PC-3 (cell line): ENCODE measurements at regions not wholly inside any gene's neighbourhood (a gene's known extent, or its start where the extent isn't known, plus 50 kb on each side); places are given as distances from the start of the nearest gene placed in this dataset.

Experiments used
- ATAC-seq: fragments of 200-7000 bp; cut with Tn5 transposase; 2 replicates; pipeline ENCODE4 v1.9.1; 2020; ENCODE audit warnings: mild to moderate bottlenecking, moderate library complexity
- BruUV-seq: library from RNA; stranded (reverse); fragments of 400-500 nt; replicated peaks from 2 replicates; lab custom pipeline; 2021; lab: Mats Ljungman, UMichigan
- CTCF ChIA-PET: fragments of 300-600 bp; sonication (Branson Sonifier 250); formaldehyde crosslinking; loops from one replicate; lab custom pipeline; 2022; ENCODE audit warnings: antibody characterized with exemption; lab: Charles Lee
- POLR2A ChIA-PET: fragments of 300-600 bp; sonication (Branson Sonifier 250); formaldehyde crosslinking; loops from one replicate; lab custom pipeline; 2022; ENCODE audit warnings: antibody characterized with exemption; ENCODE audit not compliant: unreplicated experiment; lab: Charles Lee
- DNase-seq: peaks from one replicate; pipeline ENCODE4 v3.0.0-alpha.2; 2015
- H2AFZ ChIP-seq: fragments of 300-600 bp; sonication (generic); 2 replicates; pipeline ENCODE4 v1.6.0; 2016; ENCODE audit warnings: antibody characterized with exemption, low read length
- H3F3A ChIP-seq: fragments of 300-600 bp; sonication (generic); one replicate; pipeline ENCODE4 v1.6.0; 2017; ENCODE audit warnings: antibody characterized with exemption, low read length, control low read depth, mild to moderate bottlenecking; ENCODE audit not compliant: unreplicated experiment
- H3K27ac ChIP-seq: fragments of 300-600 bp; sonication (generic); 2 replicates; pipeline ENCODE4 v1.5.1; 2016; ENCODE audit warnings: mild to moderate bottlenecking, low read length
- H3K27me3 ChIP-seq: fragments of 300-600 bp; sonication (generic); 2 replicates; pipeline ENCODE4 v1.6.1; 2016; ENCODE audit warnings: low read length, mixed read lengths
- H3K36me3 ChIP-seq: fragments of 300-600 bp; sonication (generic); 2 replicates; pipeline ENCODE4 v1.6.1; 2016; ENCODE audit warnings: low read depth, mixed run types, low read length, mixed read lengths
- H3K4me1 ChIP-seq: fragments of 300-600 bp; sonication (generic); 2 replicates; pipeline ENCODE4 v1.5.1; 2016; ENCODE audit warnings: low read length; ENCODE audit not compliant: insufficient read depth
- H3K4me2 ChIP-seq: fragments of 300-600 bp; sonication (generic); 2 replicates; pipeline ENCODE4 v1.6.0; 2016; ENCODE audit warnings: low read length
- H3K4me3 ChIP-seq: fragments of 300-600 bp; sonication (generic); 2 replicates; pipeline ENCODE4 v1.5.1; 2016; ENCODE audit warnings: mild to moderate bottlenecking, low read length, mixed read lengths
- H3K79me2 ChIP-seq: fragments of 300-600 bp; sonication (generic); 2 replicates; pipeline ENCODE4 v1.6.1; 2017; ENCODE audit warnings: low read length, mixed read lengths
- H3K9ac ChIP-seq: fragments of 300-600 bp; sonication (generic); 2 replicates; pipeline ENCODE4 v1.6.0; 2016; ENCODE audit warnings: mild to moderate bottlenecking, low read length
- H3K9me2 ChIP-seq: fragments of 300-600 bp; sonication (generic); replicated peaks from 2 replicates; pipeline ENCODE4 v1.6.1; 2016; ENCODE audit warnings: mixed run types, low read length, mixed read lengths
- H3K9me3 ChIP-seq: fragments of 300-600 bp; sonication (generic); 2 replicates; pipeline ENCODE4 v1.6.1; 2016; ENCODE audit warnings: low read length, mixed read lengths
- H4K20me1 ChIP-seq: fragments of 300-600 bp; sonication (generic); 2 replicates; pipeline ENCODE4 v1.6.1; 2016; ENCODE audit warnings: low read length, mixed read lengths
- EZH2 ChIP-seq: fragments of 300-600 bp; sonication (generic); IDR thresholded peaks from one replicate; pipeline ENCODE4 v1.6.1; 2017; ENCODE audit warnings: antibody characterized with exemption, mild to moderate bottlenecking, low read length; ENCODE audit not compliant: unreplicated experiment
- EZH2phosphoT487 ChIP-seq: fragments of 300-600 bp; sonication (generic); IDR thresholded peaks from 2 replicates; pipeline ENCODE4 v1.6.1; 2018; ENCODE audit warnings: mild to moderate bottlenecking, antibody characterized with exemption, low read length, borderline replicate concordance
- intact Hi-C: fragments of 100-400 bp; cut with micrococcal nuclease; formaldehyde crosslinking; loops from 2 replicates; pipeline ENCODE4 v1.9.0; 2023
- TF ChIP-seq, protein P1 (sequence below): fragments of 300-600 bp; sonication (generic); conservative IDR thresholded peaks from 2 replicates; pipeline ENCODE4 v1.5.1; 2017; ENCODE audit warnings: antibody characterized with exemption, low read depth, mild to moderate bottlenecking, low read length

DNA sequence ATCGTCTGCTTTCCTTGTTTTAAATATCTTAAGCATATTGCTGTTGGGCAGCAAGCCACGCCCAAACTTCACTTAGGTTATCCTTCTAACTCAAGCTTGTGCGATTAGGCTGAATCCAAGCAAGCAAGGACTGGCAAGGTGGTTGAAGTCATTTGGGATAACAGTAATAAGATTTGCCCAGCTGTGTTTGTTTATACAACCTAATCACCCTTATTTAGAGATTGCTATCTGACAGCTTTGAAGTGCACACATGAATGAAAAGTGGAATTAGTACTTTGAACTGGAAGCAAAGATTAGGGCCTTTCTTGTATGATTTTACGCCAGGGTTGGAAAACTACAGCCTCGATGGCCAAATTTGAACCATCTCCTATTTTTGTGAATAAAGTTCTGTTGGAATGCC is 182.1 kb downstream of the ASB9 start:
- Histone ChIP-seq H3K9me3 (no peaks in the 10 kb centered on the region), H3K4me2 (no peak overlapping the region), H3K27me3 (no peaks in the 10 kb centered on the region), H3K4me3 (no peak overlapping the region), H3K36me3 (no peaks in the 10 kb centered on the region), H3K9me2 (no peaks in the 10 kb centered on the region), H4K20me1 (no peaks in the 10 kb centered on the region), H3K27ac (no peak overlapping the region), H3F3A (no peaks in the 10 kb centered on the region), H3K9ac (no peak overlapping the region), H2AFZ (no peak overlapping the region), H3K79me2 (no peaks in the 10 kb centered on the region), H3K4me1 (no peaks in the 10 kb centered on the region)
- no TSS peak for BruUV-seq
- CTCF ChIA-PET, result no interaction called here
- ATAC-seq (no peak), DNase-seq (no peak)
- POLR2A ChIA-PET, result no interaction called here
- no peak for TF ChIP-seq EZH2phosphoT487
- TF ChIP-seq EZH2, result no peak
- TF ChIP-seq, protein P1, sequence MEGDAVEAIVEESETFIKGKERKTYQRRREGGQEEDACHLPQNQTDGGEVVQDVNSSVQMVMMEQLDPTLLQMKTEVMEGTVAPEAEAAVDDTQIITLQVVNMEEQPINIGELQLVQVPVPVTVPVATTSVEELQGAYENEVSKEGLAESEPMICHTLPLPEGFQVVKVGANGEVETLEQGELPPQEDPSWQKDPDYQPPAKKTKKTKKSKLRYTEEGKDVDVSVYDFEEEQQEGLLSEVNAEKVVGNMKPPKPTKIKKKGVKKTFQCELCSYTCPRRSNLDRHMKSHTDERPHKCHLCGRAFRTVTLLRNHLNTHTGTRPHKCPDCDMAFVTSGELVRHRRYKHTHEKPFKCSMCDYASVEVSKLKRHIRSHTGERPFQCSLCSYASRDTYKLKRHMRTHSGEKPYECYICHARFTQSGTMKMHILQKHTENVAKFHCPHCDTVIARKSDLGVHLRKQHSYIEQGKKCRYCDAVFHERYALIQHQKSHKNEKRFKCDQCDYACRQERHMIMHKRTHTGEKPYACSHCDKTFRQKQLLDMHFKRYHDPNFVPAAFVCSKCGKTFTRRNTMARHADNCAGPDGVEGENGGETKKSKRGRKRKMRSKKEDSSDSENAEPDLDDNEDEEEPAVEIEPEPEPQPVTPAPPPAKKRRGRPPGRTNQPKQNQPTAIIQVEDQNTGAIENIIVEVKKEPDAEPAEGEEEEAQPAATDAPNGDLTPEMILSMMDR, result no peak
- intact Hi-C loops, result no loop called here

DNA sequence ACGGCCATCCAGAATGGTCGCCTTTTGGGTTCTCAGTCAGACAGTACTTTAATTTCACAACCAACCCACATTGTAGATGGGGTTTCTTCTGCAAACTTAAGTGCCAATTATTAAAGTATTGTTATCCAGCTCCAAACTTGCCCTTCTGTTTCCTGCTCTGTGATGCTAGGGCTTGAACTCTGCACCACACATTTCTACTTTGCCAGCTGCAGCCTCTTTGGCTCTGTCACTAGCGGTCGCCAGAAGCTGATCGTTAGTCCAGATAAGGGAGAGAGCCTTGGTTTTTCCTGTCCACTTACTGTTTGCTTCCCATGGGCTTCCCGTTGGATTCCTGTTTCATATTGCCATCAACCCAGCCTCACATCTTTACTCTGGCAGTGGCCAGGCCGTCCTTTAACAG is 196.6 kb downstream of the ASB9 start:
- CTCF ChIA-PET, result no interaction called here
- H3F3A ChIP-seq, result no peaks in the 10 kb centered on the region
- BruUV-seq, result no TSS peak
- POLR2A ChIA-PET, result no interaction called here
- no peaks in the 10 kb centered on the region for H4K20me1 ChIP-seq
- DNase-seq (peak; percentile 3), ATAC-seq (no peak)
- no peaks in the 10 kb centered on the region for H3K36me3 ChIP-seq
- H3K9me2 ChIP-seq, result no peaks in the 10 kb centered on the region
- H3K9me3 ChIP-seq, result no peaks in the 10 kb centered on the region
- no peaks in the 10 kb centered on the region for H3K79me2 ChIP-seq
- H3K4me1 ChIP-seq, result peaks cover 16% of the 10 kb centered on the region
- H3K27ac ChIP-seq, result no peak overlapping the region
- H3K4me2 ChIP-seq, result no peak overlapping the region
- H3K27me3 ChIP-seq, result no peaks in the 10 kb centered on the region
- no peak overlapping the region for H2AFZ ChIP-seq
- no peak for TF ChIP-seq EZH2phosphoT487
- TF ChIP-seq EZH2, result no peak
- TF ChIP-seq, protein P1, result no peak
- no peak overlapping the region for H3K4me3 ChIP-seq
- intact Hi-C loops, result no loop called here
- H3K9ac ChIP-seq, result no peak overlapping the region

DNA sequence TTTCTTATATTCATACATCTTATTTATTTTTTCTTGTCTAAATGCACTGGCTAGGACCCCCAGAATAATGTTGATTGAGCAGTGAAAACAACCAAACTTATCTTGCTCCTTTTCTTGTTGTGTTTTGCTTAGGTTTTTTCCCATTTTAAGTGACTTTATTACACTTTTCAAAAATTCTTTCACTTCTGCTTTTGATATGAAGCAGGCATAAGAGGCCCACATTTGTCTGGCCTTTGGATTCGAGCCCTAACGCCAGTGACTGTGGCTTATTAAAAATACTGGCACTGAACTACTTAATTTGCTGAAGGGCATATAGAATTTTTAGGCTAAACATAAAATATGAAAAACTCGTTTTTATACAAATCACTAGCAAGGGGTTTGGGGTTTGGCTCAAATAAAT is 197.0 kb downstream of the ASB9 start:
- no peaks in the 10 kb centered on the region for H3K79me2 ChIP-seq
- no peak overlapping the region for H3K4me3 ChIP-seq
- H2AFZ ChIP-seq, result no peak overlapping the region
- ATAC-seq (no peak), DNase-seq (no peak)
- ChIA-PET CTCF (no interaction called here), POLR2A (no interaction called here)
- intact Hi-C loops, result no loop called here
- no peak overlapping the region for H3K27ac ChIP-seq
- H3K4me1 ChIP-seq, result peaks cover 16% of the 10 kb centered on the region
- no peak overlapping the region for H3K9ac ChIP-seq
- no peak for TF ChIP-seq EZH2
- TF ChIP-seq EZH2phosphoT487, result no peak
- TF ChIP-seq, protein P1, result no peak
- no peaks in the 10 kb centered on the region for H4K20me1 ChIP-seq
- H3F3A ChIP-seq, result no peaks in the 10 kb centered on the region
- H3K9me2 ChIP-seq, result no peaks in the 10 kb centered on the region
- no peaks in the 10 kb centered on the region for H3K27me3 ChIP-seq
- no peaks in the 10 kb centered on the region for H3K36me3 ChIP-seq
- H3K9me3 ChIP-seq, result no peaks in the 10 kb centered on the region
- no peak overlapping the region for H3K4me2 ChIP-seq
- no TSS peak for BruUV-seq
